A549 (cell line): ENCODE measurements at regions not wholly inside any gene's neighbourhood (a gene's known extent, or its start where the extent isn't known, plus 50 kb on each side); places are given as distances from the start of the nearest gene placed in this dataset.

Source experiments
- ATAC-seq, 2 experiments: fragments of 200-7000 bp in 1 of 2; fragments of >200 bp in 1 of 2; cut with Nextera tagmentation in 1 of 2; cut with Tn5 transposase in 1 of 2; 3 replicates each; pipeline versions ENCODE4 v1.8.0 to v1.9.1; 2018 to 2020; ENCODE audit warnings: mild to moderate bottlenecking in 1 of 2, moderate library complexity in 1 of 2
- CTCF ChIA-PET: fragments of 300-600 bp; sonication (Branson Sonifier 250); formaldehyde crosslinking; extraction: SDS; loops from one replicate; lab custom pipeline; 2021; ENCODE audit warnings: antibody characterized with exemption, inconsistent platforms; lab: Yijun Ruan, JAX
- POLR2A ChIA-PET: fragments of 350-600 bp; formaldehyde crosslinking; extraction: SDS; loops from one replicate; lab custom pipeline; 2021; ENCODE audit warnings: antibody characterized with exemption, inconsistent platforms; lab: Yijun Ruan, JAX
- DNase-seq, 2 experiments: peaks; one replicate each; pipeline versions ENCODE4 v3.0.0 to v3.0.0-alpha.2; 2011 to 2016; ENCODE audit warnings: low read depth in 1 of 2, low spot score in 1 of 2
- FAIRE-seq: peaks from 2 replicates; lab custom pipeline; 2011; peaks lifted over from hg19 to GRCh38; lab: Jason Lieb, UNC
- H3K27ac ChIP-seq, 2 experiments: fragments of >200 bp; sonication (Bioruptor Twin); formaldehyde crosslinking; 3 replicates each; pipeline ENCODE4 v1.5.1; 2016 to 2017
- H3K4me1 ChIP-seq: fragments of >200 bp; sonication (Bioruptor Twin); formaldehyde crosslinking; 3 replicates; pipeline ENCODE4 v1.6.1; 2016
- H3K4me2 ChIP-seq: fragments of >200 bp; sonication (Bioruptor Twin); formaldehyde crosslinking; 3 replicates; pipeline ENCODE4 v1.6.1; 2016
- H3K4me3 ChIP-seq: fragments of >200 bp; sonication (Bioruptor Twin); formaldehyde crosslinking; 3 replicates; pipeline ENCODE4 v1.5.1; 2016
- H3K9me3 ChIP-seq: fragments of >200 bp; sonication (Bioruptor Twin); formaldehyde crosslinking; 3 replicates; pipeline ENCODE4 v1.6.1; 2016
- BHLHE40 ChIP-seq: IDR thresholded peaks from 2 replicates; pipeline ENCODE4 v1.6.1; 2012; ENCODE audit warnings: low read depth, low read length, inconsistent platforms
- CBX8 ChIP-seq: fragments of 200-600 bp; sonication (generic); IDR thresholded peaks from 2 replicates; pipeline ENCODE4 v1.6.1; 2016
- CTCF ChIP-seq: fragments of >200 bp; sonication (Bioruptor Twin); formaldehyde crosslinking; IDR thresholded peaks from 3 replicates; pipeline ENCODE4 v1.5.1; 2016
- E2F6 ChIP-seq: IDR thresholded peaks from 2 replicates; pipeline ENCODE4 v1.6.1; 2012; ENCODE audit warnings: low read depth, borderline replicate concordance
- ELK1 ChIP-seq: fragments of 150-350 bp; IDR thresholded peaks from 2 replicates; pipeline ENCODE4 v1.6.1; 2014; ENCODE audit warnings: low read depth, mild to moderate bottlenecking, low read length
- EP300 ChIP-seq, 2 experiments: fragments of >200 bp; sonication (Bioruptor Twin); formaldehyde crosslinking; IDR thresholded peaks; 2 replicates in 1 of 2; 3 replicates in 1 of 2; pipeline ENCODE4 v1.6.1; 2016 to 2017
- ESRRA ChIP-seq: fragments of 150-350 bp; IDR thresholded peaks from 2 replicates; pipeline ENCODE4 v1.6.1; 2014; ENCODE audit warnings: mild to moderate bottlenecking, low read length, borderline replicate concordance
- FOXS1 ChIP-seq: fragments of 250-450 bp; sonication (Bioruptor Pico); IDR thresholded peaks from 2 replicates; pipeline ENCODE4 v1.5.0; 2020; ENCODE audit warnings: mild to moderate bottlenecking, moderate library complexity
- HDAC2 ChIP-seq: fragments of 200-600 bp; sonication (generic); IDR thresholded peaks from 2 replicates; pipeline ENCODE4 v1.6.1; 2016
- HES2 ChIP-seq: fragments of >200 bp; sonication (Bioruptor Twin); formaldehyde crosslinking; IDR thresholded peaks from 2 replicates; pipeline ENCODE4 v1.6.1; 2016
- HOXA7 ChIP-seq: fragments of 250-450 bp; sonication (Bioruptor Pico); IDR thresholded peaks from 2 replicates; pipeline ENCODE4 v1.5.0; 2020; ENCODE audit warnings: mild to moderate bottlenecking, moderate library complexity
- HOXB13 ChIP-seq: fragments of 250-450 bp; sonication (Bioruptor Pico); IDR thresholded peaks from 2 replicates; pipeline ENCODE4 v1.5.0; 2020; ENCODE audit warnings: low read depth, mild to moderate bottlenecking, moderate library complexity
- JUNB ChIP-seq: fragments of >200 bp; sonication (Bioruptor Twin); formaldehyde crosslinking; IDR thresholded peaks from 2 replicates; pipeline ENCODE4 v1.6.1; 2016
- KDM1A ChIP-seq: fragments of 200-600 bp; sonication (generic); IDR thresholded peaks from 2 replicates; pipeline ENCODE4 v1.6.1; 2016; ENCODE audit warnings: low read depth, mild to moderate bottlenecking
- KDM5A ChIP-seq: fragments of 200-600 bp; sonication (generic); IDR thresholded peaks from 2 replicates; pipeline ENCODE4 v1.6.1; 2016; ENCODE audit warnings: antibody characterized with exemption, mild to moderate bottlenecking
- MAFK ChIP-seq: fragments of 450-650 bp; IDR thresholded peaks from 2 replicates; pipeline ENCODE4 v1.6.1; 2014; ENCODE audit not compliant: partially characterized antibody
- MAZ ChIP-seq: fragments of 150-350 bp; IDR thresholded peaks from 2 replicates; pipeline ENCODE4 v1.6.1; 2014; ENCODE audit warnings: antibody characterized with exemption, low read depth, low read length, borderline replicate concordance
- MYC ChIP-seq: IDR thresholded peaks from 2 replicates; pipeline ENCODE4 v1.6.1; 2012; ENCODE audit warnings: mild to moderate bottlenecking, inconsistent platforms, low read length, improper control_type of control experiment, borderline replicate concordance
- NPAS2 ChIP-seq: fragments of 250-450 bp; sonication (Bioruptor Pico); IDR thresholded peaks from 2 replicates; pipeline ENCODE4 v1.8.0; 2022; ENCODE audit warnings: mild to moderate bottlenecking, moderate library complexity, borderline replicate concordance
- RARB ChIP-seq: fragments of 250-450 bp; sonication (Bioruptor Pico); IDR thresholded peaks from 2 replicates; pipeline ENCODE4 v1.8.0; 2021; ENCODE audit warnings: mild to moderate bottlenecking, moderate library complexity
- RFX5 ChIP-seq: fragments of 450-650 bp; IDR thresholded peaks from 2 replicates; pipeline ENCODE4 v1.7.1; 2014; ENCODE audit warnings: antibody characterized with exemption, mild to moderate bottlenecking, moderate library complexity
- SREBF2 ChIP-seq: fragments of 450-650 bp; IDR thresholded peaks from 2 replicates; pipeline ENCODE4 v1.6.1; 2014; ENCODE audit warnings: mild to moderate bottlenecking, moderate library complexity
- ZNF302 ChIP-seq: fragments of 250-450 bp; sonication (Bioruptor Pico); IDR thresholded peaks from 2 replicates; pipeline ENCODE4 v1.9.0; 2021; ENCODE audit warnings: inconsistent platforms, mild to moderate bottlenecking, moderate library complexity
- WGBS: methylation state at CpG from one replicate; pipeline ENCODE4 v1.1.6; 2017; ENCODE audit errors: missing lambda C conversion rate; 5-methylcytosine and 5-hydroxymethylcytosine counted together
- TF ChIP-seq, protein P1 (sequence below): fragments of 200-600 bp; sonication (generic); IDR thresholded peaks from 2 replicates; pipeline ENCODE4 v1.6.1; 2016; ENCODE audit warnings: antibody characterized with exemption, mild to moderate bottlenecking, moderate library complexity
- TF ChIP-seq, protein P2 (sequence below): fragments of 450-650 bp; IDR thresholded peaks from 2 replicates; pipeline ENCODE4 v1.6.1; 2014; ENCODE audit warnings: antibody characterized with exemption
- TF ChIP-seq, protein P3 (sequence below): fragments of 250-450 bp; sonication (Bioruptor Pico); IDR thresholded peaks from 2 replicates; pipeline ENCODE4 v1.5.0; 2020; ENCODE audit warnings: low read depth, mild to moderate bottlenecking, moderate library complexity

DNA sequence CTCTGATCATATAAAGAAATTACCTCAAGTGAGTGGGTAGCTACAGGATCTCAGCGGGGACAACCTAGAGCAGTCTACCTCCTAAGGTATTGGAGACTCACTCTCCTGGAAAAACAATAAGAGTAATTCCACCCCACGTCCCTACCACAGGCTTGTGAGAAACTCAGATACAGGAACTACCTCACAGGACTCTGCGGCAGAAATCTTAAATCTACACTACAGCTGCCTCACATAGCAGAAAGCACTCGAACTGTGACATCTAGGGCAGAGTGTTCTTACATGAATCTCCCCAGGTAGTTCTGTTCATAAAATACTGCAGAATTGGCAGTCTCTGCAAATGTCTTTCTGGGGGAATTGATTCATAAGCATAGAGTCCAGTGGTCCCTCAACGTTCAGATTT, 382.9 kb upstream of the IL12A start:
- ATAC-seq (no peak), DNase-seq (no peak), FAIRE-seq (no peak)
- peaks cover 17% of the 10 kb centered on the region for H3K9me3 ChIP-seq
- H3K4me1 ChIP-seq = no peaks in the 10 kb centered on the region
- no peak overlapping the region for H3K4me3 ChIP-seq
- TF ChIP-seq E2F6 (no peak), RARB (CRISPR knock-in tag) (no peak), CBX8 (no peak), HOXA7 (CRISPR knock-in tag) (no peak), RFX5 (no peak), HDAC2 (no peak), KDM1A (no peak), ESRRA (no peak), MAZ (no peak), SREBF2 (no peak), ZNF302 (CRISPR knock-in tag) (no peak), EP300 (IDR thresholded peaks at IDR 0.05) (no peak), ELK1 (no peak), HOXB13 (CRISPR knock-in tag) (no peak)
- TF ChIP-seq, protein P1, sequence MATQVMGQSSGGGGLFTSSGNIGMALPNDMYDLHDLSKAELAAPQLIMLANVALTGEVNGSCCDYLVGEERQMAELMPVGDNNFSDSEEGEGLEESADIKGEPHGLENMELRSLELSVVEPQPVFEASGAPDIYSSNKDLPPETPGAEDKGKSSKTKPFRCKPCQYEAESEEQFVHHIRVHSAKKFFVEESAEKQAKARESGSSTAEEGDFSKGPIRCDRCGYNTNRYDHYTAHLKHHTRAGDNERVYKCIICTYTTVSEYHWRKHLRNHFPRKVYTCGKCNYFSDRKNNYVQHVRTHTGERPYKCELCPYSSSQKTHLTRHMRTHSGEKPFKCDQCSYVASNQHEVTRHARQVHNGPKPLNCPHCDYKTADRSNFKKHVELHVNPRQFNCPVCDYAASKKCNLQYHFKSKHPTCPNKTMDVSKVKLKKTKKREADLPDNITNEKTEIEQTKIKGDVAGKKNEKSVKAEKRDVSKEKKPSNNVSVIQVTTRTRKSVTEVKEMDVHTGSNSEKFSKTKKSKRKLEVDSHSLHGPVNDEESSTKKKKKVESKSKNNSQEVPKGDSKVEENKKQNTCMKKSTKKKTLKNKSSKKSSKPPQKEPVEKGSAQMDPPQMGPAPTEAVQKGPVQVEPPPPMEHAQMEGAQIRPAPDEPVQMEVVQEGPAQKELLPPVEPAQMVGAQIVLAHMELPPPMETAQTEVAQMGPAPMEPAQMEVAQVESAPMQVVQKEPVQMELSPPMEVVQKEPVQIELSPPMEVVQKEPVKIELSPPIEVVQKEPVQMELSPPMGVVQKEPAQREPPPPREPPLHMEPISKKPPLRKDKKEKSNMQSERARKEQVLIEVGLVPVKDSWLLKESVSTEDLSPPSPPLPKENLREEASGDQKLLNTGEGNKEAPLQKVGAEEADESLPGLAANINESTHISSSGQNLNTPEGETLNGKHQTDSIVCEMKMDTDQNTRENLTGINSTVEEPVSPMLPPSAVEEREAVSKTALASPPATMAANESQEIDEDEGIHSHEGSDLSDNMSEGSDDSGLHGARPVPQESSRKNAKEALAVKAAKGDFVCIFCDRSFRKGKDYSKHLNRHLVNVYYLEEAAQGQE = no peak
- TF ChIP-seq, protein P2, sequence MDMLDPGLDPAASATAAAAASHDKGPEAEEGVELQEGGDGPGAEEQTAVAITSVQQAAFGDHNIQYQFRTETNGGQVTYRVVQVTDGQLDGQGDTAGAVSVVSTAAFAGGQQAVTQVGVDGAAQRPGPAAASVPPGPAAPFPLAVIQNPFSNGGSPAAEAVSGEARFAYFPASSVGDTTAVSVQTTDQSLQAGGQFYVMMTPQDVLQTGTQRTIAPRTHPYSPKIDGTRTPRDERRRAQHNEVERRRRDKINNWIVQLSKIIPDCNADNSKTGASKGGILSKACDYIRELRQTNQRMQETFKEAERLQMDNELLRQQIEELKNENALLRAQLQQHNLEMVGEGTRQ = no peak
- no peak overlapping the region for H3K4me2 ChIP-seq
- no peak overlapping the region for H3K27ac ChIP-seq
- 60% methylated on average over 5 of the region's 5 CpGs for WGBS
- ChIA-PET POLR2A (no interaction called here), CTCF (interaction anchor here (0.6 to 1.2 kb wide), 2 partner anchors 49 to 200 kb away, joined by 3 to 5 read pairs; no protein-coding TSS in a partner anchor)

- Histone ChIP-seq H3K4me2 (no peak overlapping the region), H3K4me1 (no peaks in the 10 kb centered on the region), H3K9me3 (no peaks in the 10 kb centered on the region; the same call in 2 of the 3 replicates), H3K27ac (no peak overlapping the region), H3K4me3 (no peak overlapping the region)
- DNase-seq (no peak), ATAC-seq (no peak), FAIRE-seq (no peak)
- ChIA-PET CTCF (interaction anchor here (1.1 to 1.6 kb wide), 2 partner anchors 196 to 200 kb away, joined by 3 read pairs; no protein-coding TSS in a partner anchor), POLR2A (no interaction called here)
- WGBS = 61% methylated on average over 3 of the region's 3 CpGs
- TF ChIP-seq MAFK = no peak
- no peak for TF ChIP-seq SREBF2
- no peak for TF ChIP-seq MYC
- no peak for TF ChIP-seq BHLHE40
- TF ChIP-seq, protein P3, sequence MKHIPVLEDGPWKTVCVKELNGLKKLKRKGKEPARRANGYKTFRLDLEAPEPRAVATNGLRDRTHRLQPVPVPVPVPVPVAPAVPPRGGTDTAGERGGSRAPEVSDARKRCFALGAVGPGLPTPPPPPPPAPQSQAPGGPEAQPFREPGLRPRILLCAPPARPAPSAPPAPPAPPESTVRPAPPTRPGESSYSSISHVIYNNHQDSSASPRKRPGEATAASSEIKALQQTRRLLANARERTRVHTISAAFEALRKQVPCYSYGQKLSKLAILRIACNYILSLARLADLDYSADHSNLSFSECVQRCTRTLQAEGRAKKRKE = no peak
- no peak for TF ChIP-seq JUNB
- TF ChIP-seq NPAS2 (CRISPR knock-in tag) = no peak
- TF ChIP-seq HES2 = no peak
- no peak for TF ChIP-seq KDM5A
- TF ChIP-seq CTCF = no peak
- TF ChIP-seq FOXS1 (CRISPR knock-in tag) = no peak
Measured at GRCh38 chr3:159607856-159608255, 380.8 kb upstream of the IL12A start.
